Astrocyte of the cerebellum (primary cell): ENCODE measurements at regions not wholly inside any gene's neighbourhood (a gene's known extent, or its start where the extent isn't known, plus 50 kb on each side); places are given as distances from the start of the nearest gene placed in this dataset.

ENCODE experiments used
- DNase-seq: peaks from one replicate; pipeline ENCODE4 v3.0.0-alpha.2; 2011; ENCODE audit warnings: low read depth
- H3K4me3 ChIP-seq: 2 replicates; pipeline ENCODE4 v1.5.1; 2011; ENCODE audit warnings: mild to moderate bottlenecking, low read depth, low read length, moderate library complexity
- in situ Hi-C: cut with HindIII; loops from 2 replicates; pipeline ENCODE4 v1.10.0; 2017; ENCODE audit warnings: low sequenced_read_pairs
- TF ChIP-seq, protein P1 (sequence below): IDR thresholded peaks from 2 replicates; pipeline ENCODE4 v1.5.1; 2012; ENCODE audit warnings: low read length, low read depth, moderate library complexity, mild to moderate bottlenecking; ENCODE audit errors: missing control alignments

DNA sequence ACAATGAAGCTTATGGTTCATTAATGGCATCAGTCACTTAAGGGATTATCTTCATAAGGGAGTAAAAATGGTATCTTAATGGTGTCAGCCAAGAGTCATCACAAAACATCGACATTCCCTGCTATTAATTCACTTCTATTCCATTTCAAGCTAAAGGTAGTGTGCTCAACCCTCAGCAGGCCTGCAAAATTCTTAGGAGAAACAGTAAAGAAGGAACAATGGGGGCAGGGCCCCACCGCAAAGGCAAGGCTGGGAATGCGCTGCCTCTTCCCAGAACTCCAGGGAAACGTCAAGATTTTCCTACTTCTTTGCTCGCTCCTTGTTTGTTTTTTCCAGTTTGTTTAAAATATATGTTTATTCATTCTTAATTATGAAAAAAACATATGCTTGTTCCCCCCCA, 187.3 kb upstream of the TSC22D2 start:
- no peak overlapping the region for H3K4me3 ChIP-seq
- in situ Hi-C loops: no loop called here
- TF ChIP-seq, protein P1, sequence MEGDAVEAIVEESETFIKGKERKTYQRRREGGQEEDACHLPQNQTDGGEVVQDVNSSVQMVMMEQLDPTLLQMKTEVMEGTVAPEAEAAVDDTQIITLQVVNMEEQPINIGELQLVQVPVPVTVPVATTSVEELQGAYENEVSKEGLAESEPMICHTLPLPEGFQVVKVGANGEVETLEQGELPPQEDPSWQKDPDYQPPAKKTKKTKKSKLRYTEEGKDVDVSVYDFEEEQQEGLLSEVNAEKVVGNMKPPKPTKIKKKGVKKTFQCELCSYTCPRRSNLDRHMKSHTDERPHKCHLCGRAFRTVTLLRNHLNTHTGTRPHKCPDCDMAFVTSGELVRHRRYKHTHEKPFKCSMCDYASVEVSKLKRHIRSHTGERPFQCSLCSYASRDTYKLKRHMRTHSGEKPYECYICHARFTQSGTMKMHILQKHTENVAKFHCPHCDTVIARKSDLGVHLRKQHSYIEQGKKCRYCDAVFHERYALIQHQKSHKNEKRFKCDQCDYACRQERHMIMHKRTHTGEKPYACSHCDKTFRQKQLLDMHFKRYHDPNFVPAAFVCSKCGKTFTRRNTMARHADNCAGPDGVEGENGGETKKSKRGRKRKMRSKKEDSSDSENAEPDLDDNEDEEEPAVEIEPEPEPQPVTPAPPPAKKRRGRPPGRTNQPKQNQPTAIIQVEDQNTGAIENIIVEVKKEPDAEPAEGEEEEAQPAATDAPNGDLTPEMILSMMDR: no peak
- DNase-seq: no peak

DNA sequence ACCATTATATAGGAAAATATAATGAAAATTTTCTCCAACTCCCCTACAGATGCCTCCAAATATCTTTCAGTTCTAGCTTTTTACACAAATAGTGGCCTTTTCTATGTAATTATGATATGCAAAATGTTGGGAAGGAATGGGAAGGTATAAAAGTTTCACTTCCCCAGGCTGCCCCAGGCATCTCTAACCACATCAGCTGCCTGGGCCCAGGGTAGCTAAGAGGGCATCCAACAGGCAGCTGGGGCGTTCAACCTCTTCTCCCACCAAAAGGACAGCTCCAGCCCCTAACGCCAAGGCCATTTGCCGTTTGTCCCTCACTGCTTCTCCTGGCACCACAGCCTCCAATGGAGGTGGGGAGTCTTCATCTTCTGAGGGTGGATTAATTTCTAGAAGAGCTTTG, 188.1 kb upstream of the TSC22D2 start:
- TF ChIP-seq, protein P1: no peak
- no peak for DNase-seq
- no peak overlapping the region for H3K4me3 ChIP-seq
- in situ Hi-C loops: no loop called here

DNA sequence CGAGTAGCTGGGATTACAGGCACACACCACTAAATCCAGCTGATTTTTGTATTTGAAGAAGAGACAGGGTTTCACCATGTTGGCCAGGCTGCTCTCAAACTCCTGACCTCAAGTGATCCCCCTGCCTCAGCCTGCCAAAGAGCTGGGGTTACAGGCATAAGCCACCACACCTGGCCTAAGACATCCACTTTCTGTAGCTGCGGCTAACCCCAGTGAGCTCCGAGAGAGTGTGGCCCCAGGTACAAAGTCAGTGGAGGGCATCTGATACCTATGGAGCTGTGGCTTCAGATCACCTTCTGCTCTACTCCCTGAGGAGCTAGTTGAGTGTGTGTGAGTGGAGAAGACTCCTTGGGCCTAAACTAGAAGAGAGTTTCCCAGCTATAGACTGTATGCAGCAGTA, 189.3 kb upstream of the TSC22D2 start:
- DNase-seq: no peak
- TF ChIP-seq, protein P1: no peak
- in situ Hi-C loops: no loop called here
- H3K4me3 ChIP-seq: no peak overlapping the region

DNA sequence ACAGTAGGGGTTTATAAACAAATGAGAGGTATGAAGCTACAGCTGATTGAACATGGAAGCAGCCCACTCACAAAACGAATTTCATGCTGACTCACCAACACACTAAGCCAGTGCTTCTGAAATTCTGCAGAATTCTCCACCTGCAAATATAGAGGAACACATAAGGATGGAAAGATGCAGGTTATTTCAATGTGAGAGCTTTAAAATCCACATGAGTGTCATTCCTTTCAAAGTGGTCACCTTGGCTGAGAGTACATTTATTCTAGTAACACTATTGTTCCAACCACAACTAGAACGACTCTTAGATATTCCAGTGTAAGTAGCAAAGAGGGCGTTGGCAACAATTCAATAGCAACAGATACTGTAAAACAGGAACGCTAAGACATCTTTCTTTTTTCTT, 189.9 kb upstream of the TSC22D2 start:
- H3K4me3 ChIP-seq: no peak overlapping the region
- TF ChIP-seq, protein P1: no peak
- DNase-seq: no peak
- in situ Hi-C loops: no loop called here

DNA sequence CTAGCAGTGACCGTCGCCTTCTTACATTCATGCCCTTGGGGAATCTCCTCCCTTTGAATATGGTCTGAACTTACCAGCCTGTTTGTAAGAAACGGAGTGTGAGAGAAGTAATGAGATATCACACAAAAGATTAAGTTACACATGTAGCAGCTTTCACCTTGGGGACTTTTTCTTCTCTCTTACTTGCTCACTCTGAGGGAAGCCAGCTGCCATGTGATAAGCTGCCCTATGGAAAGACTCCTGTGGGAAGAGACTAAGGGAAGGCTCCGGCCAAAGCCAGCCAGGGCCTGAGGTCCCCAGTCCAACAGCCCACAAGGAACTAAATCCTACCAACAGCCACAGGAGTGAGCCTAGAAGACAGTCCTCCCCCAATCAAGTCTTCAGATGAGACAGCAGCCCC, 190.4 kb upstream of the TSC22D2 start:
- DNase-seq: no peak
- TF ChIP-seq, protein P1: no peak
- in situ Hi-C loops: no loop called here
- no peak overlapping the region for H3K4me3 ChIP-seq

DNA sequence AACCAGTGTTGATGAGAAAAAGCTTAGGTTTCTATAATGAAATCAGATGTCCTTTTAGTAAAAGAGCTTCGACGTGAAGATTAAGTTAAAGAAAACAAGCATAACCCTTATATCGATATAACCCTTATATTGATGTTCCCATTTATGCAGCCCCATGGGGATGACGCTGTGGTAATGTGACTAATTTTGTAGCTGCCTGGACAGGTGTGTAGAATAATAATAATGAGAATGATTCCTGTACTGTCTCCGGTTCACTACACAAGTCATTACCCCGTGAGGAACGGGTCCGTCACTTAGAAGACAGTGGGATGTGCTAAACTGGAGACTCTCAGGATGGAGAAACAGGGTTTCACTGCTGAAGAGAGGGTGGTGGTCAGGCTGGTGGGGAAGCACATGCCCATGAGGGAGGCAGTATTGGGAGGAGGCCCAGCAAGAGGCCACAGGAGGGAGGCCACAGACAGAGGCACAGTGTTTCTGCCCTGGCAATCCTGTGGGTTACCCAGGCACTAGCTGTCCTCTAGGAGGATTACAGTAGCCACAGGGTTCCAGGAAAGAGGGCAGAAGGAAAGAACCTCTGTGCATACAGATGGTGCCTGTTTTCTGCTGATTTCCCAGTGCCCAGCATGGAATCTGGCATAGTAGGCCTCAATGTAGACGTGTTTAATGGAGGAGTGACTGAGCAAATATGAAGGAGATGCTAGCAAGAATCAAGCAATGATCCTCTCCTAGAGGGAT, 191.1 kb upstream of the TSC22D2 start:
- no peak overlapping the region for H3K4me3 ChIP-seq
- TF ChIP-seq, protein P1: no peak
- no peak for DNase-seq
- in situ Hi-C loops: no loop called here
